ENCODE measurements at regions not wholly inside any gene's neighbourhood (a gene's known extent, or its start where the extent isn't known, plus 50 kb on each side); places are given as distances from the start of the nearest gene placed in this dataset.
A peak's percentile ranks its signal among the peaks of the same experiment; 100 is the strongest.

GRCh38 chr10:8158193-8159071, 103.9 kb downstream of the GATA3 start:
- TF ChIP-seq GATA3 (IDR thresholded peaks at IDR 0.05; ENCODE audit: low read depth, low read length) (no peak), GATA2 (IDR thresholded peaks at IDR 0.05; ENCODE audit: low read depth, low read length) (no peak)

- TF ChIP-seq GATA2 (IDR thresholded peaks at IDR 0.05; ENCODE audit: low read depth, low read length) (no peak), GATA3 (IDR thresholded peaks at IDR 0.05; ENCODE audit: low read depth, low read length) (no peak)
Measured at GRCh38 chr10:8159341-8160165, 105.1 kb downstream of the GATA3 start.

- no peak for TF ChIP-seq GATA2 (IDR thresholded peaks at IDR 0.05; ENCODE audit: low read depth, low read length)
- TF ChIP-seq GATA3 (IDR thresholded peaks at IDR 0.05; ENCODE audit: low read depth, low read length): no peak
Measured at GRCh38 chr10:8163824-8164223, 109.3 kb downstream of the GATA3 start.

GRCh38 chr10:8168836-8169235, 114.3 kb downstream of the GATA3 start:
- TF ChIP-seq GATA3 (IDR thresholded peaks at IDR 0.05; ENCODE audit: low read depth, low read length) (no peak), GATA2 (IDR thresholded peaks at IDR 0.05; ENCODE audit: low read depth, low read length) (no peak)

GRCh38 chr10:8171008-8171407, 116.5 kb downstream of the GATA3 start:
- TF ChIP-seq GATA3 (IDR thresholded peaks at IDR 0.05; ENCODE audit: low read depth, low read length) (no peak), GATA2 (IDR thresholded peaks at IDR 0.05; ENCODE audit: low read depth, low read length) (no peak)

GRCh38 chr10:8172604-8173003, 118.1 kb downstream of the GATA3 start:
- no peak for TF ChIP-seq GATA3 (IDR thresholded peaks at IDR 0.05; ENCODE audit: low read depth, low read length)
- TF ChIP-seq GATA2 (IDR thresholded peaks at IDR 0.05; ENCODE audit: low read depth, low read length): no peak

GRCh38 chr10:8173243-8173865, 118.9 kb downstream of the GATA3 start:
- peak; percentile 22; the same call in 1 of the 2 replicates for TF ChIP-seq GATA2 (IDR thresholded peaks at IDR 0.05; ENCODE audit: low read depth, low read length)
- TF ChIP-seq GATA3 (IDR thresholded peaks at IDR 0.05; ENCODE audit: low read depth, low read length): no peak

GRCh38 chr10:8173866-8174243, 119.4 kb downstream of the GATA3 start:
- TF ChIP-seq GATA3 (IDR thresholded peaks at IDR 0.05; ENCODE audit: low read depth, low read length) (no peak), GATA2 (IDR thresholded peaks at IDR 0.05; ENCODE audit: low read depth, low read length) (no peak)

- TF ChIP-seq GATA3 (IDR thresholded peaks at IDR 0.05; ENCODE audit: low read depth, low read length): no peak
- TF ChIP-seq GATA2 (IDR thresholded peaks at IDR 0.05; ENCODE audit: low read depth, low read length): no peak
Measured at GRCh38 chr10:8174762-8175161, 120.3 kb downstream of the GATA3 start.

- TF ChIP-seq GATA2 (IDR thresholded peaks at IDR 0.05; ENCODE audit: low read depth, low read length) (no peak), GATA3 (IDR thresholded peaks at IDR 0.05; ENCODE audit: low read depth, low read length) (no peak)
Measured at GRCh38 chr10:8180360-8181109, 126.0 kb downstream of the GATA3 start.

GRCh38 chr10:8181496-8182157, 127.1 kb downstream of the GATA3 start:
- TF ChIP-seq GATA2 (IDR thresholded peaks at IDR 0.05; ENCODE audit: low read depth, low read length): no peak

- no peak for TF ChIP-seq GATA3 (IDR thresholded peaks at IDR 0.05; ENCODE audit: low read depth, low read length)
- TF ChIP-seq GATA2 (IDR thresholded peaks at IDR 0.05; ENCODE audit: low read depth, low read length): no peak
Measured at GRCh38 chr10:8182806-8183205, 128.3 kb downstream of the GATA3 start.

GRCh38 chr10:8183241-8183704, 128.8 kb downstream of the GATA3 start:
- TF ChIP-seq GATA3 (IDR thresholded peaks at IDR 0.05; ENCODE audit: low read depth, low read length): no peak
- TF ChIP-seq GATA2 (IDR thresholded peaks at IDR 0.05; ENCODE audit: low read depth, low read length): no peak

Data from SH-SY5Y (cell line).